Activated naive CD4-positive, alpha-beta T cell treated with Interleukin-2 at 50 U/mL for 16 hours (primary cell): ENCODE measurements at regions not wholly inside any gene's neighbourhood (a gene's known extent, or its start where the extent isn't known, plus 50 kb on each side); places are given as distances from the start of the nearest gene placed in this dataset.
"Not testable (repeated sequence)": the region's sequence is repeated elsewhere in the genome, so short reads cannot be mapped to it uniquely, and the experiment has no call there.

Experiments used
- DNase-seq: peaks from one replicate; pipeline ENCODE4 v3.0.0-alpha.2; 2020

- DNase-seq = no peak
These were observed 76.3 kb upstream of the IGLL5 start for GRCh38 chr22:22811016-22812009.

DNA sequence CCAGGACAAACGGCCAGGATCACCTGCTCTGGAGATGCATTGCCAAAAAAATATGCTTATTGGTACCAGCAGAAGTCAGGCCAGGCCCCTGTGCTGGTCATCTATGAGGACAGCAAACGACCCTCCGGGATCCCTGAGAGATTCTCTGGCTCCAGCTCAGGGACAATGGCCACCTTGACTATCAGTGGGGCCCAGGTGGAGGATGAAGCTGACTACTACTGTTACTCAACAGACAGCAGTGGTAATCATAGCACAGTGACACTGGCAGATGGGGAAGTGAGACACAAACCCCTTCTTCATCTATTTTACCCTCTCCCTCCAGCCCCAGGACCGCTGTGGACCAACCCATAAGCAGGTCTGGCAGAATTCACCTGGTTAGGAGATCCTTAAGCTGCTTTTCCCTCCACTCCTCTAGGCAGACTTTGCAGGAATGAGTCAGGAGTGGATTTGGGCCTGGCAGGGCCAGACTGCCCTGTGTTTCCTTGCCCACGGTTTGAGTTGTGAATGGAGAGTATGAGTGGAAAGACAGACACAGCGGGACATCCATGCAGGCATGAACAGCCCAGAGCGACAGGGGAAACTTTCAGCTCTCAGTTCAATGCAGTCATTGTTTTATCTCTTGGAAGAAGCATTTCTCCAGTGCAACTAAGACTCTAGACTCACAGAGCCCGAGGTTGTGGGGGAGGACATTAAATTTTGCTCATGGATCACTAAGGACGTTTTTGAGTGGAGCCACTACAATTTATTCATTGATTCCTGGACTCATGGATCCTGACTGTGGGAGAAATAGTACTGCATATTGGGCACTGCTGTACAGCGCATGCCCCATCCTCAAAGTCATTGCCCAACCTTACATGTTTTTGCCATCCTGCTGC is 75.3 kb upstream of the IGLL5 start:
- DNase-seq = no peak

DNA sequence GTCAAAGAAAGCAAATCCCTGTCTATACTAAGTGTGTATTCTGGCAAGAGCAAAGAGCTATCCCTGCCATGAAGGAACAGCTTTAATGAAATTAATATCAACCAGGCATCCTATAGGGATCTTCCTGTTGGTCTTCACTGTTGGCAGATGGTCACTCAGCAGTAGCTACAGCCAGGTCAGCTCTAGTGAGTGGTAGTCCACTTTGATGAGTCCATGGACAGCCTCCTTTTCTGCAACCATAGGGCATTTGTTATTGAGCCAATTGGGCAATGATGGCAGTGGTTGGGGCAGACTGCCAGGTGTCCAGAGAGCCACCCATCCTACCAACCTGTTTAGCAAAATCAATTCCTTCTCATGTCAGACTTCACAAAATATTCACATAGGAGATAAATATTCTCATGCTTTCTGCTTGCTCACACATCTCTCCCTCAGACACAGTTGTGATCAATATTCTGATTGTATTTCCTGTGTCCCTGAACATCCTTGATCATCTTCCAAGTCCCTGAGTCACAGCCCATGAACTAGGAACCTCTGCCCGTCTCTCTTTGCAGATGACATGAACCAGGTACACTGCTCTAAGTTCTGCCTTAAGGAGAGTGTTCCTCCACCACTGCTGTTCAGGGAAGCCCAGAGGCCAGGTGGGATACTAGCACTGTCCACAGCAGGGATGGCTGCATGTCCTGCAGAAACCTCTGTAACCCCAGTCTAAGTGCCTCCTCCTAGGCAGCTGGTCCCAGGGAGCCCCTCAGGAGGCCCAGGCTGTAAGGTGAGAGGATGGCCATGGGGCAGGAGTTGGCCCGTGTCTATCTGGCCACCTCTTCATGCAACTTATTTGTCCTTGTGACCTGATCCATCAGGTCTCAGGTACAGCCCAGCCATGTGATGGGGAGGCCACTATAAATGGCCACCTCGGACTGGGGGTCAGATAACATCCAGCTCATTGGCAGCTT is 74.2 kb upstream of the IGLL5 start:
- DNase-seq = no peak

GRCh38 chr22:22814666-22815396 is 72.8 kb upstream of the IGLL5 start:
- DNase-seq = no peak

DNA sequence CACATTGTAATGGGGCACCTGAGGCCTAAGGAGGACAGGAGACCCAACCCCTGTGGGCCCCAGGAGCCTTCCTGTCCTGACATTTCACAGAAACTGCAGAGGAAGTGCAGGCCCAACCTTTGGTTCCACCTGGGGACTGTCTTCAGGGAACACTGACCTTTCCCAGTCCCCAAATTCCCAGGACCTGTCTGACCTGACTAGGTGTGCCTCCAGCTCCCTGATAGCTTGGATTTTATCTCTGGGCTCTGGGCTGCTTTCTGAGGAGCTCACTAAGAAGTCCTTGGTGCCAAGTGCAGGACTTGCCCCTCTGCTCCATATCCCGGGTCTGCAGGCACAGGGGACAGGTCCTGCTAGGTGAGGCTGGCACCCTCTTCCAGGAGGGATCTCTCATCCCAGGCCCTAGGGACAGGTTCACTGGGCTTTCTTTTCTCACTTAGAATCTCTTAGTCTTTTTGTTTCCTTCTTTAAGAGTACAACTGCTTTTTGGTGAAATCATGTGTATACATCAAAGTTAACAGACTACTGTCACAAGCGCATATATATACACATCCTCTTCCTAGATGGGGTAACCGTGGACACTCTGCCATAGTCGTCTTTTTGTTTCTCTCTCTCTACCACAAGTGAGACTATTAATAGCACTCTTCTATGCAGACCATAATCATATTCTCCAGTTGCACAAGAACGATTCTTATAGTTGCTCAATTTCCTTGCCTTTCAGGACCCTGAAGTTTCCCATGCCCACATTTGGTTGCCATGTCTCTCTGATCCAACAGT is 72.0 kb upstream of the IGLL5 start:
- no peak for DNase-seq

- DNase-seq = no peak
These were observed 71.5 kb upstream of the IGLL5 start for GRCh38 chr22:22816171-22816514.

GRCh38 chr22:22816766-22817410 is 70.7 kb upstream of the IGLL5 start:
- no peak for DNase-seq

DNA sequence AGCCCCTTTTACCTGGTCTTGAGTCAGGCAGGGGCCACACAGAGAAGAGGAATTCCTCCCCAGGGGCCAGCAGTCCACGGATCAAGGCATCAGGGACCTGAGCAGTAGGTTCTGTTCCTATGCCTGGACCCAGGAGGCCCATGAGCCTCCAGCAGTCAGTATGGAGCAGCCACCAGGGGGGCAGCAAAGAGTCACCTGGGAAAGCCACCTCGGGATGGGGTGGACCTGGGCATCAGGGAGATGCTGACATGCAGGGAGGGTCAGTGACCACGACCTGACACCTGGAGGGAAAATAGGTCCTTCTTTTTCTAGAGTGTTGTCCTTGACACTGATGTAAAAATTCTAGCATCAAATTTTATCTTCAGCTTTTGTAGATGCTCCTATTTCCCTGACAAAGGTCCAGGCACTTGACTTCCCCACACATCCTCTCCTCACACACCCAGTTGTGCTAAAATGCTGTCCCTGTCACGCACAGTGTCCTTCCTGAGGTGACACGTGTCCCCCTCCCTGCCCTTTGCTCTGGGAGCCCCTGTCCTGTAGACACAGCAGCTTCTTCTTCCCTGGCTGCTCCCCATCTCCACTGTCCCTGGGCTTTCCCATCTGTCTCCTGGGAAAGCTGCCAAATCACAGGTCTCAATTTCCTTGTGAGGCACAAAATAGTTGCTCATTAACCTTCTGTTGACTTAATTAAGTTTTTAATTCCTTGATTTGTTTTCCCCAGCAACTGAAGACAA is 70.0 kb upstream of the IGLL5 start:
- no peak for DNase-seq

- no peak for DNase-seq
These were observed 69.4 kb upstream of the IGLL5 start for GRCh38 chr22:22818202-22818538.

GRCh38 chr22:22818861-22819855 is 68.5 kb upstream of the IGLL5 start:
- no peak for DNase-seq

GRCh38 chr22:22820076-22820475 is 67.5 kb upstream of the IGLL5 start:
- no peak for DNase-seq

GRCh38 chr22:22820626-22821025 is 67.0 kb upstream of the IGLL5 start:
- no peak for DNase-seq

DNA sequence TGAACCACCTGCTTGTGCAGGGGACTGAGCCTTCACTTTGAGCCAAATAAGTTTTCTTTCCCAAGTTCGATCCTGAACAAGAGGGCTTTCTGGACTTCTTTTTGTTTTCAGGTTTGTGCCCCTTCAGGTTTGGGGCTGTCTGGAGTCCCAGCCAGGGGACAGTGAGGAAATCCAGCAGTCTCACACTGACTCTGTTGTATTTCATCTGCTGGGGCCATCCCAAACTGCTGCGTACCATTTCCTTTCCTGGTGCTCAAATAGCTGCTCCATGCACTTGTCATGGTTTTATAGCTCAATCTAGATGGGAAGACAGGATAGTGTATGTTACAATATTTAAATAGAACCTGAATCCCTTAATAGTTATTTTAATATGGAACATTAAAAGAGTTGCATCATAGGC is 66.3 kb upstream of the IGLL5 start:
- no peak for DNase-seq

DNA sequence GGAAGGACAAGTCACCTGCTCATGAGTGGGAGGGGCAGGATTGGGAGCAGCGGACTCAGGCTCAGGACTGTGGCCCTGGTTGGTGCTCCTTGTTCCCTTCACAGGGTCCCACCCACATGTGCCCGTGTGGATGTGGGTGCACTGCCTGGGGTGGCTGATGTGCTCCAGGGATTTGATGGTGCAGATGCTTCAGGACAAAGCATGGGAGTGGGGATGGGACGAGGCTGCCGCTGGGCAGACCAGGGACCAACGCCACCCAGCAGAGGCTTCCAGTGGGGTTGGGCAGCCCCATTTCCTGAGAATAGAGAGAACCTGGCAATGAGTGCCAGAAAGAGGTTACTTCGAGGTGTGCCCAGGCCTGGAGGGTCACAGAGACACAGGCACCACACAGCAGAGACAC is 65.5 kb upstream of the IGLL5 start:
- DNase-seq = no peak

DNA sequence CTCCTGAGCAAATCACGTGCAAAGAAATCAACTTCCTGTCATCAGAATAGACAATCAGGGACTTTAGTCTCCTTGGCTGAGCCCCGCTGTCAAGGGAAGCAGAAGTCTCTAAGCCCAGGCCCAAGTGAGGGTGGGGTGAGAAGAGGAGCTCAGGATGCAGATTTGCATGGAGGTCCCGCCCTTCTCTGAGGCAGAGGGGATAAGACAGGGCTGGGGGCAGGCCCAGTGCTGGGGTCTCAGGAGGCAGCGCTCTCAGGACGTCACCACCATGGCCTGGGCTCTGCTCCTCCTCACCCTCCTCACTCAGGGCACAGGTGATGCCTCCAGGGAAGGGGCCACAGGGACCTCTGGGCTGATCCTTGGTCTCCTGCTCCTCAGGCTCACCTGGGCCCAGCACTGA is 65.1 kb upstream of the IGLL5 start:
- DNase-seq = not testable (repeated sequence)

- no peak for DNase-seq
These were observed 64.3 kb upstream of the IGLL5 start for GRCh38 chr22:22823131-22823810.

DNA sequence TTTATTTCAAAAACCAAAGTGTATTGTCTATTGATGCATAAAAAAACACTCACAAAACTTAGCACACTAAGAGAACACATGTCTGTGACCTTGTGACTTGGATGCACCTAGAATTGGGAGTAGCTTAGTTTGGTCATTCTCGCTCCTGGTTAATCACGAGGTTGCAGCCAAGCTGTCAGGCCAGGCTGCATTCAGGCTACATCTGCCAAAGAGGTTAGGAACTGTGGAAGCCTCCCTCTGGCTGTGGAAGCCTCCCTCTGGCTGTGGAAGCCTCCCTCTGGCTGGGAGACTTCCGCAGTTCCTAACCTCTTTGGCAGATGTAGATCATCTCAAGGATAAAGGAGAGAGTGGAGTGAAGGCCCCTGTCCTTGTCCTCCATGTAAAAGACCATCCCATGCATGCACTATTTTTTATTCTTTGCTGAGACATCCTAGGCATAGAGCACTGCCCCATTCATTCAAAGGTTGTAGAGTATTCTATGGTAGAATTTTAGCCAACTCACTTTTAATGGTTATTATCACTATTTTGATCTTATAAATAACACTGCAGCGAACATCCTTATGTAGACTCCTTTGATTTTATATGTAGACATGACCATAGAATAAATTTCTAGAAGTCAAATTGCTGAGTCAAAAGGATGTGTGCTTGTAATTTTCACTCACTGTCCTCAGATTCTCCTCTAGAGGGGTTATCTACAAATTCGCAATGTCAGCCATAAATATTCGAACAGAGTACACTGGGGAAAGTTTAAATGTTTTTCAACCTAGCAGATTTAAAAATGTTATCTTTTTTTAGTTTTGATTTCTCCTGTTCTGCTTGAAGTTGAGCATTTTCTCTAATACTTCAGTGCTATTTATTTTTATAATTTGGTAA is 63.0 kb upstream of the IGLL5 start:
- DNase-seq = no peak
